GM13977 (cell line): ENCODE measurements at regions not wholly inside any gene's neighbourhood (a gene's known extent, or its start where the extent isn't known, plus 50 kb on each side); places are given as distances from the start of the nearest gene placed in this dataset.
"Not testable (repeated sequence)": the region's sequence is repeated elsewhere in the genome, so short reads cannot be mapped to it uniquely, and the experiment has no call there.

ENCODE experiments used
- DNase-seq: peaks from one replicate; pipeline ENCODE4 v3.0.0; 2012; ENCODE audit warnings: low spot score
- in situ Hi-C: fragments of 300-500 bp; cut with MboI; formaldehyde crosslinking; loops from one replicate; pipeline ENCODE4 v1.12.0; 2022; ENCODE audit warnings: low sequenced_read_pairs, low pct_unique_long_range_greater_than_20kb, mixed read lengths, inconsistent platforms; ENCODE audit not compliant: unreplicated experiment

DNA sequence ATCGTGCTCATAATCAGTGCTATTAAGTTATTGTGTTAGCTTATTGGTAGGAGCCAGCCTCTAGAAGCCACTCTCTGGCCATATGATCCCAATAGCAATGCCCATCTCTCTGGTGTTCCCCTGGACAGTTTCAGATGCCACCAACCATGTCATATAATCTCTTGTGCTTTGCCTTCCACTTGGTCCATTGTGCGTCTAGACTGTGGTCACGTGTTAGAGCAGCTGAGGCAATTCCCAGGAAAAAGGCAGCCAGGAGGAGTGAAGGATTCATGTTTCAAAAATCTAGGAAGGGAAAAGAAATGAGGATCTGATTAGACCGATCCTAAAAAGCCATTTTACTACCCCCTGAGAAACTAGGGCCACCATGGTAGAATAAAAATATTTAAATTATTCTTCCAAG is 58.6 kb upstream of the AGAP9 start:
- DNase-seq, in situ Hi-C loops: not testable (repeated sequence)

DNA sequence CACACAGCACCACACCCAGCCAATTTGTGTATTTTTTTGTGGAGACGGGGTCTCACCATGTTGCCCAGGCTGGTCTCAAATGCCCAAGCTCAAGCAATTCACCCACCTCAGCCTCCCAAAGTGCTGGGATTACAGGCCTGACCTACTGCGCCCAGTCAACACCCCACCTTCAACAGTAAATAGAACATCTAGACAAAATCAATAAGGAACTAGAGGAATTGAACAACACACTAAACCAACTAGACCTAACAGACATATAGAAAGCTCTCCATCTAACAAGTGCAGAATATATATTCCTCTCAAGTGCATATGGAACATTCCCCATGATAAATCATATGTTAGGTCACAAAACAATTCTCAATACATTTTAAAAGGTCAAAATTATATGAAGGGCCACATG is 56.6 kb upstream of the AGAP9 start:
- in situ Hi-C loops, DNase-seq: not testable (repeated sequence)

DNA sequence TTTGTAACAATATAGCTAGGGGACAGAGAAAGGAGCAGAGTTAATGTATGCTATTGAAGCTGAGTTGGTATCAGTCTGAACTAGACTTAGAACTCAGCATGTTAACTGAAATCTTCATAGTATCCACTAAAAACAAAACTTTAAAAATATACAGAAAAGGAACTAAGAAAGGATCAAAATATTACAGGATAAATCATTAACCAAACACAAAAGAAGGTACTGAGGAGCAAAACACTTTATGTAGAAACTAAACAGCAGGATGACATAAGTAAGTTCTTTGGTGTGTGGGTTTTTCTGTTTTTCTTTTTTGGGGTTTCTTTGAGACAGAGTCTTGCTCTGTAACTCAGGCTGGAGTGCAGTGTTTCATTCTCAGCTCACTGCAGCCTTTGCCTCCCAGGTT is 55.1 kb upstream of the AGAP9 start:
- in situ Hi-C loops, DNase-seq: not testable (repeated sequence)
